H1 (cell line): ENCODE measurements at regions not wholly inside any gene's neighbourhood (a gene's known extent, or its start where the extent isn't known, plus 50 kb on each side); places are given as distances from the start of the nearest gene placed in this dataset.

ENCODE experiments used
- CTCF ChIA-PET: fragments of 300-600 bp; sonication (Branson Sonifier 250); formaldehyde crosslinking; loops from one replicate; lab custom pipeline; 2021; ENCODE audit not compliant: partially characterized antibody; lab: Charles Lee
- POLR2A ChIA-PET: fragments of 300-600 bp; sonication (Branson Sonifier 250); formaldehyde crosslinking; loops from one replicate; lab custom pipeline; 2021; ENCODE audit warnings: inconsistent platforms; ENCODE audit not compliant: partially characterized antibody; lab: Charles Lee
- DNase-seq, 2 experiments: peaks; one replicate each; pipeline versions ENCODE4 v3.0.0 to v3.0.0-alpha.2; 2010 to 2022; ENCODE audit warnings: low spot score in 2 of 2, low read depth in 1 of 2, mixed read lengths in 1 of 2
- FAIRE-seq: peaks from 2 replicates; lab custom pipeline; 2011; peaks lifted over from hg19 to GRCh38; lab: Jason Lieb, UNC
- H2AFZ ChIP-seq: 2 replicates; pipeline ENCODE4 v1.8.1; 2012; ENCODE audit warnings: low read length, inconsistent platforms
- H2AK5ac ChIP-seq: 2 replicates; pipeline ENCODE4 v1.6.1; 2013; ENCODE audit warnings: low read depth, low read length
- H2BK120ac ChIP-seq: replicated peaks from 2 replicates; pipeline ENCODE3; 2013; ENCODE audit warnings: low read depth, low read length, inconsistent platforms
- H2BK12ac ChIP-seq: 2 replicates; pipeline ENCODE4 v1.6.1; 2013; ENCODE audit warnings: low read depth, low read length
- H2BK15ac ChIP-seq: 2 replicates; pipeline ENCODE4 v1.6.1; 2013; ENCODE audit warnings: low read length
- H2BK20ac ChIP-seq: 2 replicates; pipeline ENCODE4 v1.6.1; 2013; ENCODE audit warnings: low read length
- H2BK5ac ChIP-seq: 2 replicates; pipeline ENCODE4 v1.6.1; 2013; ENCODE audit warnings: low read depth, low read length
- H3K14ac ChIP-seq: 2 replicates; pipeline ENCODE4 v1.6.1; 2013; ENCODE audit warnings: inconsistent platforms; ENCODE audit not compliant: insufficient read length
- H3K18ac ChIP-seq: 2 replicates; pipeline ENCODE4 v1.6.1; 2013; ENCODE audit warnings: low read length; ENCODE audit errors: extremely low read depth
- H3K23ac ChIP-seq: 2 replicates; pipeline ENCODE4 v1.6.1; 2013; ENCODE audit warnings: inconsistent platforms; ENCODE audit not compliant: insufficient read length
- H3K23me2 ChIP-seq: 2 replicates; pipeline ENCODE4 v1.6.1; 2013; ENCODE audit warnings: low read depth, low read length
- H3K27ac ChIP-seq: 2 replicates; pipeline ENCODE4 v1.6.1; 2011; ENCODE audit warnings: low read depth, low read length, inconsistent platforms
- H3K27me3 ChIP-seq, 4 experiments: replicated peaks in 1 of 4; 1 replicate in 1 of 4; 2 replicates in 3 of 4; pipeline versions ENCODE4 v1.6.1 to v1.8.1; 2011 to 2013; ENCODE audit warnings: low read length in 3 of 4, mild to moderate bottlenecking in 3 of 4, inconsistent platforms in 2 of 4, mixed read lengths in 2 of 4, moderate library complexity in 1 of 4; ENCODE audit not compliant: control insufficient read depth in 3 of 4, insufficient read depth in 3 of 4; ENCODE audit errors: extremely low read depth in 1 of 4
- H3K36me3 ChIP-seq, 4 experiments: 2 replicates each; pipeline versions ENCODE4 v1.6.1 to v1.8.1; 2011 to 2013; ENCODE audit warnings: mild to moderate bottlenecking in 4 of 4, low read length in 3 of 4, moderate library complexity in 2 of 4, control low read depth in 1 of 4, inconsistent platforms in 1 of 4; ENCODE audit not compliant: insufficient read depth in 4 of 4, control insufficient read depth in 2 of 4
- H3K4ac ChIP-seq: replicated peaks from 2 replicates; pipeline ENCODE3; 2013; ENCODE audit warnings: low read length, low read depth, mixed read lengths, inconsistent platforms; ENCODE audit not compliant: insufficient read length
- H3K4me1 ChIP-seq, 4 experiments: replicated peaks in 1 of 4; 1 replicate in 1 of 4; 2 replicates in 3 of 4; pipeline versions ENCODE4 v1.6.1 to v1.8.1; 2011 to 2013; ENCODE audit warnings: low read length in 3 of 4, inconsistent platforms in 2 of 4, mixed read lengths in 1 of 4; ENCODE audit not compliant: insufficient read depth in 4 of 4, control insufficient read depth in 3 of 4
- H3K4me2 ChIP-seq, 2 experiments: 2 replicates each; pipeline versions ENCODE4 v1.6.1 to v1.8.1; 2011 to 2013; ENCODE audit warnings: low read depth in 2 of 2, low read length in 2 of 2, control low read depth in 1 of 2, inconsistent platforms in 1 of 2, mild to moderate bottlenecking in 1 of 2; ENCODE audit not compliant: insufficient read depth in 1 of 2
- H3K4me3 ChIP-seq, 4 experiments: fragments of 200-600, 300-600 bp in 1 of 4; sonication (generic), shearing (Covaris generic), sonication (Bioruptor Twin) in 1 of 4; 2 replicates each; pipeline versions ENCODE4 v1.5.1 to v1.8.1; 2011 to 2016; ENCODE audit warnings: low read length in 4 of 4, low read depth in 3 of 4, control low read depth in 2 of 4, inconsistent platforms in 2 of 4, mild to moderate bottlenecking in 2 of 4, mixed read lengths in 1 of 4, moderate library complexity in 1 of 4; ENCODE audit not compliant: insufficient read depth in 2 of 4; ENCODE audit errors: extremely low read depth in 1 of 4
- H3K56ac ChIP-seq: replicated peaks from 2 replicates; pipeline ENCODE3; 2013; ENCODE audit warnings: low read depth, mild to moderate bottlenecking, mixed read lengths, low read length, inconsistent platforms; ENCODE audit not compliant: insufficient read length
- H3K79me1 ChIP-seq: 2 replicates; pipeline ENCODE4 v1.6.1; 2013; ENCODE audit warnings: low read depth, low read length, control low read depth
- H3K79me2 ChIP-seq, 2 experiments: 2 replicates each; pipeline versions ENCODE4 v1.6.1 to v1.8.1; 2012 to 2013; ENCODE audit warnings: low read length in 2 of 2, mild to moderate bottlenecking in 2 of 2, inconsistent platforms in 1 of 2; ENCODE audit not compliant: insufficient read depth in 2 of 2, control insufficient read depth in 1 of 2
- H3K9ac ChIP-seq, 4 experiments: replicated peaks in 1 of 4; 1 replicate in 1 of 4; 2 replicates in 3 of 4; pipeline versions ENCODE4 v1.6.1 to v1.8.1; 2011 to 2013; ENCODE audit warnings: low read depth in 3 of 4, low read length in 3 of 4, control low read depth in 2 of 4, mild to moderate bottlenecking in 2 of 4, moderate library complexity in 2 of 4, inconsistent platforms in 1 of 4; ENCODE audit errors: extremely low read depth in 1 of 4
- H3K9me3 ChIP-seq, 2 experiments: 2 replicates each; pipeline versions ENCODE4 v1.6.1 to v1.8.1; 2012 to 2013; ENCODE audit warnings: mild to moderate bottlenecking in 2 of 2, moderate library complexity in 2 of 2, control low read depth in 1 of 2, inconsistent platforms in 1 of 2, low read depth in 1 of 2, low read length in 1 of 2, mixed read lengths in 1 of 2; ENCODE audit not compliant: insufficient read depth in 2 of 2
- H4K20me1 ChIP-seq, 2 experiments: replicated peaks in 1 of 2; 2 replicates each; pipeline versions ENCODE3 to v1.8.1; 2011 to 2013; ENCODE audit warnings: inconsistent platforms in 2 of 2, low read length in 2 of 2, mild to moderate bottlenecking in 1 of 2; ENCODE audit not compliant: insufficient read depth in 2 of 2, control insufficient read depth in 1 of 2
- H4K5ac ChIP-seq: 2 replicates; pipeline ENCODE4 v1.6.1; 2013; ENCODE audit warnings: low read length, low read depth, mixed read lengths, inconsistent platforms; ENCODE audit not compliant: insufficient read length
- H4K8ac ChIP-seq: 2 replicates; pipeline ENCODE4 v1.8.0; 2013; ENCODE audit warnings: mild to moderate bottlenecking, moderate library complexity, low read length, inconsistent platforms; ENCODE audit not compliant: insufficient read depth; ENCODE audit errors: extremely low read depth
- H4K91ac ChIP-seq: replicated peaks from 2 replicates; pipeline ENCODE3; 2013; ENCODE audit warnings: low read length, mixed read lengths, inconsistent platforms; ENCODE audit not compliant: insufficient read length
- BACH1 ChIP-seq: IDR thresholded peaks from 2 replicates; pipeline ENCODE4 v1.6.1; 2012; ENCODE audit warnings: low read length, improper control_type of control experiment
- CEBPB ChIP-seq: IDR thresholded peaks from 2 replicates; pipeline ENCODE4 v1.6.1; 2012; ENCODE audit warnings: low read depth, low read length
- CHD1 ChIP-seq: IDR thresholded peaks from 2 replicates; pipeline ENCODE4 v1.6.1; 2012; ENCODE audit warnings: low read depth, low read length, improper control_type of control experiment
- CHD2 ChIP-seq: IDR thresholded peaks from 2 replicates; pipeline ENCODE4 v1.6.1; 2012; ENCODE audit warnings: low read length, improper control_type of control experiment
- CTBP2 ChIP-seq: IDR thresholded peaks from 2 replicates; pipeline ENCODE4 v1.7.0; 2011; ENCODE audit warnings: borderline replicate concordance, mild to moderate bottlenecking, moderate library complexity, mixed read lengths, low read length; ENCODE audit not compliant: insufficient read depth, insufficient read length
- KDM5A ChIP-seq: fragments of 200-600 bp; IDR thresholded peaks from 2 replicates; pipeline ENCODE4 v1.7.1; 2012; ENCODE audit warnings: mild to moderate bottlenecking, low read length, inconsistent platforms, mixed read lengths
- MAX ChIP-seq: IDR thresholded peaks from 2 replicates; pipeline ENCODE4 v1.6.1; 2012; ENCODE audit warnings: inconsistent platforms
- POU5F1 ChIP-seq: IDR thresholded peaks from 2 replicates; pipeline ENCODE4 v1.6.1; 2011; ENCODE audit warnings: low read depth, mild to moderate bottlenecking, low read length, moderate library complexity
- RNF2 ChIP-seq: fragments of 200-900, 300-1000 bp; sonication (generic); IDR thresholded peaks from 2 replicates; pipeline ENCODE4 v1.7.1; 2016; ENCODE audit warnings: borderline replicate concordance, low read depth, mild to moderate bottlenecking, antibody characterized with exemption, low read length; ENCODE audit not compliant: poor library complexity, severe bottlenecking; ENCODE audit errors: missing control alignments
- SP2 ChIP-seq: IDR thresholded peaks from 2 replicates; pipeline ENCODE4 v1.6.1; 2012; ENCODE audit warnings: mild to moderate bottlenecking, low read length, inconsistent platforms
- TAF1 ChIP-seq: IDR thresholded peaks from 2 replicates; pipeline ENCODE4 v1.6.1; 2011; ENCODE audit warnings: mild to moderate bottlenecking, low read depth, low read length
- TEAD4 ChIP-seq: IDR thresholded peaks from 2 replicates; pipeline ENCODE4 v1.6.1; 2012; ENCODE audit warnings: low read depth, low read length, inconsistent platforms, mixed read lengths
- WGBS, 2 experiments: shearing (Covaris generic) in 1 of 2; methylation state at CpG; one replicate each; pipeline versions ENCODE4 v1.1.6 to v1.1.7; 2013 to 2015; ENCODE audit warnings: low lambda C conversion rate in 2 of 2, mixed read lengths in 2 of 2, inconsistent platforms in 1 of 2, low coverage in 1 of 2, missing lambda C conversion rate in 1 of 2; ENCODE audit not compliant: insufficient replicate concordance in 2 of 2, insufficient coverage in 1 of 2, insufficient read length in 1 of 2; ENCODE audit errors: extremely low coverage in 1 of 2, missing lambda C conversion rate in 1 of 2; 5-methylcytosine and 5-hydroxymethylcytosine counted together
- TF ChIP-seq, protein P1 (sequence below): IDR thresholded peaks from 2 replicates; pipeline ENCODE4 v1.6.1; 2011; ENCODE audit warnings: low read length, improper control_type of control experiment

- H3K79me1 ChIP-seq = no peaks in the 10 kb centered on the region
- DNase-seq (no peak), FAIRE-seq (no peak)
- H3K23ac ChIP-seq = no peak overlapping the region
- H3K4me1 ChIP-seq = no peaks in the 10 kb centered on the region
- H3K4me3 ChIP-seq = no peak overlapping the region
- H3K4ac ChIP-seq = no peak overlapping the region
- ChIA-PET CTCF (interaction anchor here (0.8 to 1.9 kb wide), 7 partner anchors 11 to 273 kb away, joined by 3 to 5 read pairs (median 4); no protein-coding TSS in a partner anchor), POLR2A (interaction anchor here (1.5 kb wide), 1 partner anchor 10 kb away, joined by 3 read pairs; no protein-coding TSS in a partner anchor)
- no peak overlapping the region for H2BK120ac ChIP-seq
- H2BK15ac ChIP-seq = no peak overlapping the region
- H2AFZ ChIP-seq = no peak overlapping the region
- H3K4me2 ChIP-seq = no peak overlapping the region
- H2BK12ac ChIP-seq = no peak overlapping the region
- H3K79me2 ChIP-seq = no peaks in the 10 kb centered on the region
- H3K9me3 ChIP-seq = 0 out of 4 replicates have a peak, but pooled peaks cover 0 to 4% of the 10 kb centered on the region in 2 experiments
- no peak overlapping the region for H3K18ac ChIP-seq
- H3K56ac ChIP-seq = no peak overlapping the region
- H3K27me3 ChIP-seq = no peaks in the 10 kb centered on the region; a peak in 2 of 7 replicates
- H4K20me1 ChIP-seq = no peaks in the 10 kb centered on the region
- H3K9ac ChIP-seq = no peak overlapping the region
- no peak overlapping the region for H3K14ac ChIP-seq
- H2BK20ac ChIP-seq = no peak overlapping the region
- H2AK5ac ChIP-seq = no peak overlapping the region
- H4K8ac ChIP-seq = no peak overlapping the region
- H3K27ac ChIP-seq = no peak overlapping the region
- WGBS, 2 experiments = 67% methylated on average over 5 of the region's 5 CpGs; no CpG with 5 or more reads in 1 of the 2 experiments
- H2BK5ac ChIP-seq = no peak overlapping the region
- H4K5ac ChIP-seq = no peak overlapping the region
- H4K91ac ChIP-seq = no peak overlapping the region
- H3K23me2 ChIP-seq = no peaks in the 10 kb centered on the region; the same call in 1 of the 2 replicates
- H3K36me3 ChIP-seq = no peaks in the 10 kb centered on the region
- TF ChIP-seq CEBPB (no peak), POU5F1 (no peak), TEAD4 (no peak), CTBP2 (no peak), RNF2 (no peak), KDM5A (no peak), SP2 (no peak), CHD2 (no peak), MAX (no peak), TAF1 (no peak), CHD1 (no peak), BACH1 (no peak)
- TF ChIP-seq, protein P1, sequence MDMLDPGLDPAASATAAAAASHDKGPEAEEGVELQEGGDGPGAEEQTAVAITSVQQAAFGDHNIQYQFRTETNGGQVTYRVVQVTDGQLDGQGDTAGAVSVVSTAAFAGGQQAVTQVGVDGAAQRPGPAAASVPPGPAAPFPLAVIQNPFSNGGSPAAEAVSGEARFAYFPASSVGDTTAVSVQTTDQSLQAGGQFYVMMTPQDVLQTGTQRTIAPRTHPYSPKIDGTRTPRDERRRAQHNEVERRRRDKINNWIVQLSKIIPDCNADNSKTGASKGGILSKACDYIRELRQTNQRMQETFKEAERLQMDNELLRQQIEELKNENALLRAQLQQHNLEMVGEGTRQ = no peak
Observed at GRCh38 chr12:114238808-114239207, 167.1 kb downstream of the TBX5 start.
